ENCODE measurements at regions not wholly inside any gene's neighbourhood (a gene's known extent, or its start where the extent isn't known, plus 50 kb on each side); places are given as distances from the start of the nearest gene placed in this dataset.

GRCh38 chr1:208531003-208531750 is 287.0 kb upstream of the PLXNA2 start:
- Histone ChIP-seq H3K27ac (ENCODE audit: low read depth) (no peak overlapping the region), H3K4me2 (no peak overlapping the region), H3K9me2 (ENCODE audit: insufficient read depth) (no peaks in the 10 kb centered on the region), H2AFZ (no peak overlapping the region), H3K4me1 (ENCODE audit: insufficient read depth) (peaks cover 9% of the 10 kb centered on the region; the same call in 1 of the 2 replicates), H3K36me3 (ENCODE audit: insufficient read depth) (no peaks in the 10 kb centered on the region), H3K27me3 (ENCODE audit: insufficient read depth) (no peaks in the 10 kb centered on the region), H3K79me2 (replicated peaks; ENCODE audit: insufficient read depth) (no peaks in the 10 kb centered on the region), H3K4me3 (no peak overlapping the region), H3F3A (replicated peaks; ENCODE audit: low read depth) (no peaks in the 10 kb centered on the region), H4K20me1 (replicated peaks; ENCODE audit: insufficient read depth) (no peaks in the 10 kb centered on the region)
- no peak for ATAC-seq
- DNase-seq (ENCODE audit: low spot score), result no peak
- Mint-ChIP-seq H3K36me3 (ENCODE audit: low read depth) (no peaks in the 10 kb centered on the region), H3K27me3 (ENCODE audit: insufficient read depth, low read depth, poor library complexity) (peaks cover 2% of the 10 kb centered on the region), H3K4me1 (peaks cover 24% of the 10 kb centered on the region), H3K9me3 (no peaks in the 10 kb centered on the region), H3K27ac (no peak overlapping the region), H3K4me3 (no peak overlapping the region)
- TF ChIP-seq REST (IDR thresholded peaks at IDR 0.05; ENCODE audit: unreplicated experiment), result no peak
- TF ChIP-seq JUNB (IDR thresholded peaks at IDR 0.05; ENCODE audit: unreplicated experiment), result no peak
- TF ChIP-seq, protein P1, sequence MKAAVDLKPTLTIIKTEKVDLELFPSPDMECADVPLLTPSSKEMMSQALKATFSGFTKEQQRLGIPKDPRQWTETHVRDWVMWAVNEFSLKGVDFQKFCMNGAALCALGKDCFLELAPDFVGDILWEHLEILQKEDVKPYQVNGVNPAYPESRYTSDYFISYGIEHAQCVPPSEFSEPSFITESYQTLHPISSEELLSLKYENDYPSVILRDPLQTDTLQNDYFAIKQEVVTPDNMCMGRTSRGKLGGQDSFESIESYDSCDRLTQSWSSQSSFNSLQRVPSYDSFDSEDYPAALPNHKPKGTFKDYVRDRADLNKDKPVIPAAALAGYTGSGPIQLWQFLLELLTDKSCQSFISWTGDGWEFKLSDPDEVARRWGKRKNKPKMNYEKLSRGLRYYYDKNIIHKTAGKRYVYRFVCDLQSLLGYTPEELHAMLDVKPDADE (IDR thresholded peaks at IDR 0.05), result no peak
- TF ChIP-seq STAT1 (IDR thresholded peaks at IDR 0.05; ENCODE audit: unreplicated experiment), result no peak
- TF ChIP-seq POLR2AphosphoS5 (IDR thresholded peaks at IDR 0.05; ENCODE audit: low read depth), result no peak
- TF ChIP-seq ZNF462 (CRISPR knock-in tag; IDR thresholded peaks at IDR 0.05), result no peak
- TF ChIP-seq EZH2phosphoT487 (IDR thresholded peaks at IDR 0.05; ENCODE audit: unreplicated experiment), result no peak
- no peak for TF ChIP-seq CREB1 (CRISPR knock-in tag; IDR thresholded peaks at IDR 0.05; ENCODE audit: low read depth)
- TF ChIP-seq ZNF114 (CRISPR knock-in tag; IDR thresholded peaks at IDR 0.05), result no peak
- no peak for TF ChIP-seq NANOG (IDR thresholded peaks at IDR 0.05; ENCODE audit: borderline replicate concordance)
- no peak for TF ChIP-seq EZH2 (IDR thresholded peaks at IDR 0.05; ENCODE audit: low read depth, unreplicated experiment)
- no peak for TF ChIP-seq CTCF (conservative IDR thresholded peaks at IDR 0.05; ENCODE audit: low read depth in 2 of 2)
- no peak for TF ChIP-seq ZNF331 (CRISPR knock-in tag; IDR thresholded peaks at IDR 0.05; ENCODE audit: low read depth)

All from GM23338 (cell line).